NCI-H2107 treated with DMSO at 0.1 percent for 48 hours (cell line): ENCODE measurements at regions not wholly inside any gene's neighbourhood (a gene's known extent, or its start where the extent isn't known, plus 50 kb on each side); places are given as distances from the start of the nearest gene placed in this dataset.
"Not testable (repeated sequence)": the region's sequence is repeated elsewhere in the genome, so short reads cannot be mapped to it uniquely, and the experiment has no call there.

Source experiments
- DNase-seq: peaks from one replicate; lab custom pipeline; 2025; ENCODE audit not compliant: unreplicated experiment; lab: John Stamatoyannopoulos, UW

GRCh38 chr16:6749698-6750097, 582.9 kb upstream of the RBFOX1 start:
- DNase-seq = no peak

- not testable (repeated sequence) for DNase-seq
These were observed 596.3 kb upstream of the RBFOX1 start for GRCh38 chr16:6736302-6736701.

GRCh38 chr16:6735631-6736030, 597.0 kb upstream of the RBFOX1 start:
- no peak for DNase-seq

- DNase-seq = no peak
These were observed 600.5 kb upstream of the RBFOX1 start for GRCh38 chr16:6732166-6732565.

GRCh38 chr16:6728381-6728780, 604.3 kb upstream of the RBFOX1 start:
- no peak for DNase-seq

GRCh38 chr16:6726621-6727020, 606.0 kb upstream of the RBFOX1 start:
- no peak for DNase-seq

GRCh38 chr16:6725634-6726331, 606.9 kb upstream of the RBFOX1 start:
- DNase-seq = no peak

- DNase-seq = not testable (repeated sequence)
These were observed 607.4 kb upstream of the RBFOX1 start for GRCh38 chr16:6725206-6725605.

- DNase-seq = no peak
These were observed 609.9 kb upstream of the RBFOX1 start for GRCh38 chr16:6722786-6723185.

- no peak for DNase-seq
These were observed 618.1 kb upstream of the RBFOX1 start for GRCh38 chr16:6714510-6714909.

GRCh38 chr16:6709736-6710135, 622.9 kb upstream of the RBFOX1 start:
- DNase-seq = no peak

GRCh38 chr16:6708576-6709215, 623.9 kb upstream of the RBFOX1 start:
- no peak for DNase-seq

GRCh38 chr16:6704306-6704930, 628.2 kb upstream of the RBFOX1 start:
- DNase-seq = no peak

- DNase-seq = no peak
These were observed 631.5 kb upstream of the RBFOX1 start for GRCh38 chr16:6701096-6701495.

- no peak for DNase-seq
These were observed 634.1 kb upstream of the RBFOX1 start for GRCh38 chr16:6698548-6698947.

GRCh38 chr16:6695666-6696065, 637.0 kb upstream of the RBFOX1 start:
- no peak for DNase-seq

GRCh38 chr16:6694636-6695035, 638.0 kb upstream of the RBFOX1 start:
- DNase-seq = no peak

GRCh38 chr16:6693418-6693817, 639.2 kb upstream of the RBFOX1 start:
- not testable (repeated sequence) for DNase-seq

- DNase-seq = no peak
These were observed 639.8 kb upstream of the RBFOX1 start for GRCh38 chr16:6692874-6693273.

- no peak for DNase-seq
These were observed 641.9 kb upstream of the RBFOX1 start for GRCh38 chr16:6690741-6691140.

GRCh38 chr16:6689643-6690042, 643.0 kb upstream of the RBFOX1 start:
- no peak for DNase-seq

GRCh38 chr16:6687593-6687992, 645.1 kb upstream of the RBFOX1 start:
- DNase-seq = no peak
